ENCODE measurements at regions not wholly inside any gene's neighbourhood (a gene's known extent, or its start where the extent isn't known, plus 50 kb on each side); places are given as distances from the start of the nearest gene placed in this dataset.

DNA sequence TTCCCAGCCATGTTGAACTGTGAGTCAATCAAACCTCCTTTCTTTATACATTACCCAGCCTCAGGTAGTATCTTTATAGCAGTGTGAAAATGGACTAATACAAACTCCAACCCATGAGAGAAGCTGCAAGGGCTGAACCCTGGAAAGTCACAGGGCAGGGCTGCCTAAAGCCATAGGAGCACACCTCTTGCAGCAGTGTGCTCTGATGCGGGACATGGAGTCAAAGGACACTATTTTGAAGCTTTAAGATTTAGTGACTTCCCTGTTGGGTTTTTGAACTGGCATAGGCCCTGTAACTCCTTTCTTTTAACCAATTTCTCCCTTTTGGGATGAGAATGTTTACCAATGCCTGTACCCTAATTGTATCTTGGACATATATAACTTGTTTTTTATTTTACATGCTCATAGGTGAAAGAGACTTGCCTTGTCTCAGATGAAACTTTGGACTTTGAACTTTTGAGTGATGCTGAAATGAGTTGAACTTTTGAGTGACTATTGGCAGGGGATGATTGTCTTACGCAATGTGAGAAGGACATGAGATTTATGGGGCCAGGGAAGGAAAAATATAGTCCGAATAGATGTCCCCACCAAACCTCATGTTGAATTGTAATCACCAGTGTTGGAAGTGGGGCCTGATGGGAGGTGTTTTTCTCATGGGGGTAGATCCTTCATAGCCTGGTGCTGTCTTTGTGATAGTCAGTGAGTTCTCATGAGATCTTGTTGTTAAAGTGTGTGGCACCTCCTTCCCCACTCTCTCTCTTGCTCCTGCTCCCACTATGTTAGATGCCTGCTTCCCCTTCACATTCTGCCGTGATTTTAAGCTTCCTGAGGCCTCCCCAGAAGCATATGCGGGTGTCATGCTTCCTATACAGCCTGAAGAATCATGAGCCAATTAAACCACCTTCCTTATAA is 159.5 kb upstream of the SPEF2 start:
- no peak overlapping the region for H3K4me3 ChIP-seq (ENCODE audit: low read depth, low read length)
- TF ChIP-seq, protein P1, sequence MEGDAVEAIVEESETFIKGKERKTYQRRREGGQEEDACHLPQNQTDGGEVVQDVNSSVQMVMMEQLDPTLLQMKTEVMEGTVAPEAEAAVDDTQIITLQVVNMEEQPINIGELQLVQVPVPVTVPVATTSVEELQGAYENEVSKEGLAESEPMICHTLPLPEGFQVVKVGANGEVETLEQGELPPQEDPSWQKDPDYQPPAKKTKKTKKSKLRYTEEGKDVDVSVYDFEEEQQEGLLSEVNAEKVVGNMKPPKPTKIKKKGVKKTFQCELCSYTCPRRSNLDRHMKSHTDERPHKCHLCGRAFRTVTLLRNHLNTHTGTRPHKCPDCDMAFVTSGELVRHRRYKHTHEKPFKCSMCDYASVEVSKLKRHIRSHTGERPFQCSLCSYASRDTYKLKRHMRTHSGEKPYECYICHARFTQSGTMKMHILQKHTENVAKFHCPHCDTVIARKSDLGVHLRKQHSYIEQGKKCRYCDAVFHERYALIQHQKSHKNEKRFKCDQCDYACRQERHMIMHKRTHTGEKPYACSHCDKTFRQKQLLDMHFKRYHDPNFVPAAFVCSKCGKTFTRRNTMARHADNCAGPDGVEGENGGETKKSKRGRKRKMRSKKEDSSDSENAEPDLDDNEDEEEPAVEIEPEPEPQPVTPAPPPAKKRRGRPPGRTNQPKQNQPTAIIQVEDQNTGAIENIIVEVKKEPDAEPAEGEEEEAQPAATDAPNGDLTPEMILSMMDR (IDR thresholded peaks at IDR 0.05; ENCODE audit: low read depth, low read length, missing control alignments) = no peak
- no peak for DNase-seq (ENCODE audit: low read depth)

DNA sequence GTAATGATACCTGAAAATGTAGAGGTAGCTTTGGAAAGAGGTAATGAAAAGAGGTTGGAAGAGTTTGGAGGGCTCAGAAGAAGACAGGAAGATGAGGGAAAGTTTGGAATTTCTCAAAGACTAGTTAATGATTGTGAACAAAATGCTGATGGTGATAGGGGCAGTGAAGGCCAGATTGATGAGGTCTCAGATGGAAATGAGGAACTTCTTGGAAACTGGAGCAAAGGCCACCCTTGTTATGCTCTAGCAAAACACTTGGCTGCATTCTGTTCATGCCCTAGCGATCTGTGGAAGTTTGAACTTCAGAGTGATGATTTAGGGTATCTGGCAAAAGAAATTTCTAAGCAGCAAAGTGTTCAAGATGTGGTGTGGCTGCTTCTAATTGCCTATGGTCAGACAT is 161.2 kb upstream of the SPEF2 start:
- no peak for DNase-seq (ENCODE audit: low read depth)
- TF ChIP-seq, protein P1 (IDR thresholded peaks at IDR 0.05; ENCODE audit: low read depth, low read length, missing control alignments) = no peak
- H3K4me3 ChIP-seq (ENCODE audit: low read depth, low read length) = no peak overlapping the region

DNA sequence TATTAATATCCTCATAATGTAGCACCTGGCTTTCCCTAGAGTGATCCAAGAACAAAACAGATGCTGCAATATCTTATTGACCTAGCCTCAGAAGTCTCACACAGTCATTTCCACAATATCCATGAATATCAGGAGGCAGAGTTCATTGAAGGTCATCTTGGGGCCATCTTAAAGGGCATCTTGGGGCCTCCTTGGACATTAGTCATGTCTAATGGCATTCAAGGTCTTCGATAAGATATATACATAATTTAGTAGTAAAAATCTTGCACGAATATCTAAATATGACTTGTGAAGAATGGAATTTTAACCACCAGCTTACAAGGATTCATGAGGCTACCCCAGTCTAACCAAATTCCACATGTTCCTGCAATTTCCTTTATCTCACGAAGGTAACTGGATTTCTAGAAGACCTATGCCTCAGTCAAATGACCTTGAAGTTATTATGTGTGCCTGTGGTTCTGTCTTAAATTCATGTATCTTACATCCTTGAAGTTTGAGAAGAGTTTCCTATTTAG is 163.6 kb upstream of the SPEF2 start:
- TF ChIP-seq, protein P1 (IDR thresholded peaks at IDR 0.05; ENCODE audit: low read depth, low read length, missing control alignments) = no peak
- no peak overlapping the region for H3K4me3 ChIP-seq (ENCODE audit: low read depth, low read length)
- no peak for DNase-seq (ENCODE audit: low read depth)

DNA sequence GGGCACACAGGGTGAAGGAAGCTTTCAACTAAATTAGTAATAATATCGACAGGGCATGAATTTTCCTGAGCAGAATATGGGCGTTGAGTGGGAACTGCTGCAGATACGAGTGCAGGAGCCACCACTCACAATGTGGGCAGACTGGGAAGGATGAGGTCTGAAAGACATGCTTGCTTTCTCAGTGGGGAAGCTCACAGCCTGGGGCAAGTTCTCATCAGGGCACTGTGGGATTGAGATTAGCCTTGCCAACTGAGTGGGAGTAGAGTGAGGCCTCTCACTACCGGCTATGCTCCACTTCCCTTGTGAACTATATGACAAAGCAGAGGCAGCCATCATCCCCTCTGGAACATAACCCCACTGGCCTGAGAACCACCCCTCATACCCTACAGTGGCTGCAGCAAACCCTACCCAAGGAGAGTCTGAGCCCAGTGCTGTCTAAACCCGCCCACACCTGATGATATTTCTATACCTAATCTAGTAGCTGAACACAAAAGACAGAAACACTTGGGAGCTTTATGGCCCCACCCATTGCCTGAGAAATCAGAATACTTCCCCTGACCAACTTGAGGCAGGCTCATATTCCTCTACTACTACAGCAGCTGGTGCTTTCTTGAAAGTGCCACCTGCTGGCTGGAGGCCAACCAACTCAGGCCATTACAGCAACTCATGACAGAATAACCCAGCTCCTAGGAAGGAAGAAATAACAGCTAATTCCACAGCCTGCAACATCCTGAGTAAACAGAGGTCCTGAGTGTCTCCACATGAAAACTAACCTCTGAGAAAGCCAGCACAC is 173.7 kb upstream of the SPEF2 start:
- TF ChIP-seq, protein P1 (IDR thresholded peaks at IDR 0.05; ENCODE audit: low read depth, low read length, missing control alignments) = no peak
- no peak for DNase-seq (ENCODE audit: low read depth)
- H3K4me3 ChIP-seq (ENCODE audit: low read depth, low read length) = no peak overlapping the region

DNA sequence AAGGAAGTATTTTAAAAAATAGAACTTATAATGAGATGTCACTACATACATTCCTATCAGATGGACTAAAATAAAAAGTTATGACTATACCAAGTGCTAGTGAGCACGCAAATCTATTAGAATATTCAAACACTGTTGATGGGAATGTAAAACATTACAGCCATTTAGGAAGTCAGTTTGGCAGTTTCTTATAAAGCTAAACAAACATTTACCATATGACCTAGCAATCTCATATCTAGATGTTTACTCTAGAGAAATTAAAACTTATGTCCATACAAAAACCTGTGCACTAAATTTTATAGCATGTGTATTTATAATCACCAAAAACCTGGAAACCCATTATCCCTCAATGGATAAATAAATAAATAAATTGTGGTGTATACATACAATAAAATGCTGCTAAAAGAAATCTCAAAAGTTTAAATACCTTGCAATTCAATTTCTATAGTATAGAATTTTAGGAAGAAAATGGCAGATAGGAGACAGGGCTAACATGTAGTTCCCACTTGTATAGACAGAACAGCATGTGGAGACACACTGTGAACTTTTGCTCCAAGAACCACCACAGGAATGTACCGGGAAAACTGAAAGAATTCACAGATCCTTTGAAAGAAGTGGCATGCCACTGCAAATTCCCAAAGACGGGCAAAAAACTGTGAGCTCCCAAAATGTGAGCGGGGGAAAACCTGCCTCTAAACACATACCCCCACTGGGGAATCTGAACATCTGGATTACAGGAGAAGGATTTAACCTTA is 174.6 kb upstream of the SPEF2 start:
- no peak overlapping the region for H3K4me3 ChIP-seq (ENCODE audit: low read depth, low read length)
- TF ChIP-seq, protein P1 (IDR thresholded peaks at IDR 0.05; ENCODE audit: low read depth, low read length, missing control alignments) = no peak
- DNase-seq (ENCODE audit: low read depth) = no peak

DNA sequence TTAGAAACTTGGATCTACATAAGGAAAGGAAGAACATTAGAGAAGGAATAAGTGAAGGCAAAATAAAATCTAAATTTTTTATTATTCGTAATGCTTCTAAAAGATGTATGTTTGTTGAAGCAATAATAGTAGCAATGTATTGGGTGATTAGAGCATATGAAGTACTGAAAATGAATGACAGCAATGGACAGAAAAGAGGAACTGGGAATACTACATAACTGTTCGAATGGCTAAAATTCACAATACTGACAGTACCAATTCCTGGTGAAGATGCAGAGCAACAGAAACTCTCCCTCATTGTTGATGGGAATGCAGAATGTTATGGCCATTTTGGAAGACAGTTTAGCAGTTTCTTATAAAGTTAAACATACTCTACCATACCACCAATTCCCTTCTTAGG is 177.3 kb upstream of the SPEF2 start:
- DNase-seq (ENCODE audit: low read depth) = no peak
- TF ChIP-seq, protein P1 (IDR thresholded peaks at IDR 0.05; ENCODE audit: low read depth, low read length, missing control alignments) = no peak
- H3K4me3 ChIP-seq (ENCODE audit: low read depth, low read length) = no peak overlapping the region

All from GM12864 (cell line).